ACHN (cell line): ENCODE measurements at regions not wholly inside any gene's neighbourhood (a gene's known extent, or its start where the extent isn't known, plus 50 kb on each side); places are given as distances from the start of the nearest gene placed in this dataset.
"Not testable (repeated sequence)": the region's sequence is repeated elsewhere in the genome, so short reads cannot be mapped to it uniquely, and the experiment has no call there.

Experiments
- DNase-seq: peaks from one replicate; pipeline ENCODE4 v3.0.0-alpha.2; 2015
- in situ Hi-C: cut with HindIII; loops from 2 replicates; pipeline ENCODE4 v1.10.0; 2017; ENCODE audit warnings: low sequenced_read_pairs, low pct_ligation_motif_present, low pct_unique_long_range_greater_than_20kb

DNA sequence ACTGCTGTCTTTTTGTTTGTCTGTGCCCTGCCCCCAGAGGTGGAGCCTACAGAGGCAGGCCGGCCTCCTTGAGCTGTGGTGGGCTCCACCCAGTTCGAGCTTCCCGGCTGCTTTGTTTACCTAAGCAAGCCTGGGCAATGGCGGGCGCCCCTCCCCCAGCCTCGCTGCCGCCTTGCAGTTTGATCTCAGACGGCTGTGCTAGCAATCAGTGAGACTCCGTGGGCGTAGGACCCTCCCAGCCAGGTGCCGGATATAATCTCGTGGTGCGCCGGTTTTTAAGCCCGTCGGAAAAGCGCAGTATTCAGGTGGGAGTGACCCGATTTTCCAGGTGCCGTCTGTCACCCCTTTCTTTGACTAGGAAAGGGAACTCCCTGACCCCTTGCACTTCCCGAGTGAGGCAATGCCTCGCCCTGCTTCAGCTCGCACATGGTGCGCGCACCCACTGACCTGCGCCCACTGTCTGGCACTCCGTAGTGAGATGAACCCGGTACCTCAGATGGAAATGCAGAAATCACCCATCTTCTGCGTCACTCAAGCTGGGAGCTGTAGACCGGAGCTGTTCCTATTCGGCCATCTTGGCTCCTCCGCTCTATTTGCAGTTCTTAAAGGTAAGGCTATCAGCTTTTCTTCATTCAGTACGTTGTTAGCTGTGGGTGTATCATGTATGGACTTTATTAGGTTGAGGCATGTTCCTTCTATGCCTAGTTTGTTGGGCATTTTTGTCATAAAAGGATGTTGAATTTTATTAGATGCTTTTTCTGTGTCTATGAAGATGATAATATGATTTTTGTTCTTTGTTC, 178.3 kb downstream of the CDCA7 start:
- peak; percentile 56 for DNase-seq
- in situ Hi-C loops: not testable (repeated sequence)

- in situ Hi-C loops: no loop called here
- no peak for DNase-seq
These were observed 183.0 kb downstream of the CDCA7 start for GRCh38 chr2:173537694-173538093.

- in situ Hi-C loops: no loop called here
These were observed 184.9 kb downstream of the CDCA7 start for GRCh38 chr2:173539615-173540014.

DNA sequence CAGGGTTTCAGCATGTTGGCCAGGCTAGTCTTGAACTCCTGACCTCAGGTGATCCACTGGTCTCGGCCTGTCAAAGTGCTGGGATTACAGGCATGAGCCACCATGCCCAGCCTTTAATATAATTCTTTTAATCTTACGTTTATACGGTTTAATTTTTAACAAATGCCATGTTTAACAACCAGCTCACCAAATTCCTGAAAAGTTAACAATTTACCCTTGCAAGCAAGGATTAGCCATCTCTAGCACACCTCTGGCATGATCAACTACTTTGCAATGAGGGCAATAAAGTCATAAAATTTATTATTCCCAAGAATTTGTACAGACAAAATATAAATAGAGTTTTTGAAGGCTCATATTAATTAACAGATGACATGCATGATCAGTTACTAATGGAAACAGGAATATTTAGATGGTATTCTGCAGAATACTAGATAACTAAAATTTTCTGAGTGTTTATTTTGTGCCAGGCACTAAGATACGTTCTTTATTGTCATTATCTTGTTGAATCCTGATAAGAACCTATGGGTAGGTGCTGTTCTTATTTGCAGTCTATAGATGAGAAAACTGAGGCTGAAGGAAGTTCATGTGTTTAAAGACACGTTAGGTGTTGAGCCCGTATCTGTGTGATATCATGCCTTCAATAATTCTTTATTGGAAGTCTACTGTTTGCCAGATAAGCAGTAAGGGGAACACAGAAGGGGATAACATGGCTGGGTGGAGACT, 190.1 kb downstream of the CDCA7 start:
- DNase-seq: peak; percentile 94
- in situ Hi-C loops: no loop called here

More at GRCh38 chr2:173539615-173540014, 184.9 kb downstream of the CDCA7 start:
- DNase-seq: no peak

GRCh38 chr2:173545364-173545763, 190.7 kb downstream of the CDCA7 start:
- DNase-seq: peak; percentile 86
- in situ Hi-C loops: no loop called here

- no peak for DNase-seq
- in situ Hi-C loops: no loop called here
These were observed 192.8 kb downstream of the CDCA7 start for GRCh38 chr2:173547499-173547898.

- in situ Hi-C loops: no loop called here
- no peak for DNase-seq
These were observed 195.5 kb downstream of the CDCA7 start for GRCh38 chr2:173550143-173550542.

- in situ Hi-C loops: no loop called here
These were observed 197.9 kb downstream of the CDCA7 start for GRCh38 chr2:173552531-173552930.

DNA sequence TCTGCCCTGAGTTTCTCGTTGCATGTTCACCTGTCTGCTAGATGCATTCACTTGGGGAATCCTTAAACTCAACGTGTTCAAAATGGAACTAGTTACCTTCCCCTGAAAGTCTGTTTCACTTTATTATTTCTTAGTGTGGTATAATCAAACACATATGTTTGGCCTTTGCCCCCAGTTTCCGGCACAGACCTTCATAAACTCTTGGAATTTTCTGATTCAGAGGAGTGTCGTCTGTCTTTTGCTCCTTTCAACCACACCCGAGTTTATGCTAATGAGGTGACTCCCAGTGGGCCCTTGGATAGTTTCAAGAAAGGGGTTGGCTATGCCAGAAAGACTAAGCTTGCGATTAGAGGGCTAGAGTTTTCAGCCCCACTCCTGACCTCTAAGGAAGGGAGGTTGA, 198.9 kb downstream of the CDCA7 start:
- peak; percentile 44 for DNase-seq
- in situ Hi-C loops: no loop called here

More at GRCh38 chr2:173552531-173552930, 197.9 kb downstream of the CDCA7 start:
- no peak for DNase-seq

GRCh38 chr2:173555833-173556232, 201.2 kb downstream of the CDCA7 start:
- peak; percentile 24 for DNase-seq
- in situ Hi-C loops: no loop called here

GRCh38 chr2:173556816-173557215, 202.1 kb downstream of the CDCA7 start:
- in situ Hi-C loops: no loop called here
- no peak for DNase-seq

DNA sequence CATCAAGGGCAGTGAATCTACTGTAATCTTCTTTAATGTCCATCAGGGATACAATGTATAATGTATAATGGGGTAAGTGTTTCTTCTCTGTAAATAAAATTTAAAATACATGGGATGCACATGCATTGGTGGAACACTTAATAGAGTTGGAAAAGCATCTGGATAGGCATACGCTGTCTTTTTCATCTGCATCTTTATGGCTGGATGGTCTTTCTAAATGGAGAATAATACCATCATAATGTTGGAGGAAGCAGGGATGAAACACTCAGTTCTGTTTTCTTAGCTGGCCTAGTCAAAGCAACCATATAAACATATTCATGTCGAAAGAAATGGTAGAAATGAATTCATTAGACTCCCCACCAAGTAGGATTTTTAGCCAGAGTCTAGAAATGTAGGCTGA, 202.8 kb downstream of the CDCA7 start:
- in situ Hi-C loops: no loop called here
- no peak for DNase-seq

DNA sequence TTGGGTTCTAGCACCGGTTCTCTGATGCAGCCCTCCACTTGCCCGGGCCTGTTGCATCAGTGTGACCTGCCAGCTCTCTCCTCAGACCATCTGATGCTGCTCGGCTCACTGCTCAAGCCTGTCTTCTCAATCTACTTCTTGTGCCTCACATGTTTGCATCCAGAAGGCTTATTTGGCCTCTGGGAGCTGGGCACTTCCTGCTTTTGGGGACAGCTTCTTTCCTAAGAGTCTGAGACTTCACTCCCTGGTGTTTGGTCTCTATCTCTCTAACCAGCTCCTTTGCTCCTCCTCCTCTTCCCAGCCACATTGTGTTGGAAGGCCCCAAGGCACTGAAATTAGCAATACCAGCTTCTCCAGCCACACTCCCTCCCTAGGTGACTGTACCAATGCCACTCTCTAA, 212.8 kb downstream of the CDCA7 start:
- no peak for DNase-seq
- in situ Hi-C loops: no loop called here

GRCh38 chr2:173568054-173568453, 213.4 kb downstream of the CDCA7 start:
- in situ Hi-C loops: no loop called here
- peak; percentile 77 for DNase-seq

DNA sequence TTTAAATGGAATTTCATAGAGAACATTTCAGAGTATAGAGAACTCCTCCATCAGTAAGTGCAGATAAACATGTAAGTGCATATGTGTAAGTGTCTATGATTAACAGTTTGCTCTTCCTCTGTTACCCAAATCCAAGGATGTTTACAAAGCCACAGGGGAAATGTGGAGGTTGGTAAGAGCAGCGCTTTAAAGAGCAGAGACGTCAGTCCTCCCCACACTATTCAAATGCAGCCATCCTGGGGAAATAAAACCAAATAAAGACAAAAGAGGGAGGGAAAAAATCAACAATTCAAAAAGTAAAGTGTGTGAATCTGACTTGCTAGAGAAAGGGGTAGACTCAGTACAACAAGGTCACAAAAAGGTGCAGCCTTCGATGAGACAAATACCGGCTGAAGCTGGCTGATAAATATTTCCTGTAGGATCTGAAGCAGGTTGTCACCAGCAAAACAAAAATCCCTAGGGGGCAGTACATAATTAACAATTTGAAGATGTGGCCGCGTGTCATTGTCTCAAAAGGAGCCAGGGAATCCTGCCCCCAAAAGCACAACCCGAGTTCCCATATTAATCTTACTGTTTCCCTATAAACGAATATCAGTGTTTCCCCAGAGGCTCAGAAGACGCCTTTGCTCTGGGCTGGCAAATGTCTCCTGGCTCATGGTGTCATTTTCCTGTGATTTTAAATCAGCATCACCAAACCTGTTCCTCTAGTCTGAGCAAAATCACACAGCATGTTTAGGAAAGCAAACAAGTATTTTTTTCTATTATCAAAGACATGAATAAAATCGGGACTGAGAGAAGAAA, 216.5 kb downstream of the CDCA7 start:
- DNase-seq: peak; percentile 65
- in situ Hi-C loops: no loop called here

DNA sequence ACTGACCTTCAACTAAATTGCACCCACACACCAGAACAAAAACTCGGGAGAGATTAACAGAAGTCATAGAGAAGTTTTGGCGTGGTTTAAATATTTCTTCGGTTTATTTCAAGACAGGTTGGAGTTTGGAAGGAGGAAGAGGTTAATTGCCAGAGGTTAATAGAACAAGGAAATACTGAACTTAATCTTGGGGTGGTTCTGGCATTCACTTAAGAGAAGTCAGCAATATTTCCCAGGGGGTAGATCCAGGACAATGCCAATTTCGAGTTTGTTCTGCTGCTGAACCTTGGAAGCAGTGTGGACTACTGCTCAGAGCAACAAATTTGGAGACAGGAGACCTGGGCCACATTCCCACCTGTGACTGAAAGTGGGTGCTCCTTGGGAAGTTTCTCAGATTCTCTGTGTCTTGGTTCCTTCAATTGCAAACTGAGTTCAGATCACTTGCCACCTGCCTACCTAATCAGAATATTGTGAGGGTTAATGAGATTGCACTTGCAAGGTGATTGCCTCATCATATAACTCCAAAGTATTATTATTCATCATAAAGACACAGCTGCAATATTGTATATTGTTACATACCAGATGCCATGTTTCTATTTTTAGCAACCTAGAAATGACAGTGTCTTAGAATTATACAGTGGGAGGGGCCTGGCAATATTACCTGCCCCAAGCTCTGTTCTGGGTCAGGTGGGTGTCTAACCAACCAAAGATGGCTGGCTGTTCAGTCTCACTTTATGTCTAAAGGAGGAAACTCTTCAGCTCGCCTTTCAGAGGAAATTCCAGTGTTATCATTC, 217.4 kb downstream of the CDCA7 start:
- DNase-seq: no peak
- in situ Hi-C loops: no loop called here

- no peak for DNase-seq
- in situ Hi-C loops: no loop called here
These were observed 218.2 kb downstream of the CDCA7 start for GRCh38 chr2:173572848-173573247.

- DNase-seq, in situ Hi-C loops: not testable (repeated sequence)
These were observed 219.1 kb downstream of the CDCA7 start for GRCh38 chr2:173573782-173574181.
